RKO (cell line): ENCODE measurements at regions not wholly inside any gene's neighbourhood (a gene's known extent, or its start where the extent isn't known, plus 50 kb on each side); places are given as distances from the start of the nearest gene placed in this dataset.

ENCODE experiments used
- DNase-seq: peaks from one replicate; pipeline ENCODE4 v3.0.0-alpha.2; 2016; ENCODE audit warnings: low spot score

DNA sequence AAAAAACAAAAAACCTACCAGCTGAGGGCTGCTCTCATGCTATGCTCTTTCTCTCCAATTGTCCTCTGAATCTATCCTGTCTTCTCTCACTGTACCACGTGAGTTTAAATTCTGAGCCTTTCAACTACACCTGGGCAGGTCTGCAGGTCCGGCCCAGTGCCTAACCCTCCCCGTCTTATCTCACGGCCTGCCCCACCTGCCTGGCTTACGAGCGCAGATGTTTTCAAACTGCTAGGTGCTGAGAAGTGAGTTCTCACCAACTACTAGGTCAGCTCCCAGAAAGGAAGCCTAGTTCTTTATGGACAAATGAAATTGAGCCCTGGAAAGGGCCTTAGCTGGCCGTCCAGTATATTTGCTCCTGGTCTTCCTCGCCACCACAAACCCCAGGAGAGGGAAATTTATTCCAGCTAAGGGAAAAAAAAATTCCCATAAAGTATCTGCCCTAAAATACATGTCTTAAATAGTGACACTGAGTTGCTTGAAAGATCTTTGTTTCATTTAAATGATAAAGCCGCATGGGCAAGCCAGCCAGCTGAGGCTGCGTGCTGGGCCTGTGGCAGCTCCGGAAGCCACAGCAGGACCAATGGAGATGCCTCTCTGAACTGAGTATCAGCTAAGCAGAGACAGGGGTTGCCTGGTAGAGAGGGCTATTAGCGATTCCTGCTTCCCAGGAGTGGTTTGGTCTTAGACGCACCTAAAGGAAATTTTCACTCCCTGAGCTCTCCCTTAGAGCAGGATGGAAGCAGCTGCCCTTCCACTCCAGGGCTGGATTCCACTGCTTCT lies 92.5 kb upstream of the NCK2 start:
- DNase-seq: no peak

DNA sequence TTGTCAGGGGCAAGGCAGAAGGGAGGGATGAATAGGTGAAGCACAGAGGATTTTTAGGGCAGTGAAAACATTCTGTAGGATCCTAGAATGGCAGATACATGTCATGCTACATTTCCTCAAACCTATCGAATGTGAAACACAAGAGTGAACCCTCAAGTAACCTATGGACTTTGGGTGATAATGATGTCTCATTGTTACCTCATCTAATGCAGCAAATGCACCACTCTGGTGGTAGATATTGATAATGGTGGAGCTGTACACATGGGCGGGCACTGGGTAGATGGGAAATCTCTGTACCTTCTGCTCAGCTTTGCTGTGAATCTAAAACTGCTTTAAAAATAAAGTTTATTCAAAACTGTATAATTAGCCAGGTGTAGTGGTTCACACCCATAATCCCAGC lies 95.2 kb upstream of the NCK2 start:
- DNase-seq: no peak

DNA sequence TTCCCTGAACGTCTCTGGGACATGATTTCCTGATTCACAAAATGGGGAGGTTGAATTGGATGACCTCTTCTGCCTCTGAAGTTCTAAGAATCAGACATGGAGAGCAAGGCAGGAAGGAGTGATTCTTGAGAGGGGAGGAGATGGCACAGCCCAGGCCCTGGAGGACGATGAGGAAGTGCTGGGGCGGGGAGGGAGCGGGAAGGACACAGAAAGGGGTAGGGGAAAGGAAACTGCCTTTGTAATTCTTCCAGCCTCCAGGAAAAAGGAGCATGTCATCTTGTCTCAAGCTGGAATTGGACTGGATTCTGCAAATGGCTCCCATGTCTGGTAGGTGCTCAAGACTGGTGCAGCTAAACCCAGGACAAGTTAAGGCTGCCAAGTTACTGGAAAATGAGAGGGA lies 97.0 kb upstream of the NCK2 start:
- no peak for DNase-seq

DNA sequence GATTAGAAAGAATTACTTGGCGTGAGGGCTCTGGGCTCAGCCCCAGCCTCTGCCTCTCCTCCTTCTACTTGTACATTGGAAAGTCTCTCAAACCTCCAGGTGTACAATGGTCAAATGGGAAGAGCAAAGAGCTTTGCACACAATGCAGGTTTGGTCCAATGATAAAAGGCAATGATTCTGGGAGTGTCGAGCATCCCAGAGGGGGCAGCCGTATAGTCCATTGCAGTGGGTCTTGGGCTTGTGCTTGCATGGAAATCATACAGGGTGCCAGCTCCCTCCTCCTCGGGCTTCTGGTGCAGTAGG lies 98.0 kb upstream of the NCK2 start:
- no peak for DNase-seq

DNA sequence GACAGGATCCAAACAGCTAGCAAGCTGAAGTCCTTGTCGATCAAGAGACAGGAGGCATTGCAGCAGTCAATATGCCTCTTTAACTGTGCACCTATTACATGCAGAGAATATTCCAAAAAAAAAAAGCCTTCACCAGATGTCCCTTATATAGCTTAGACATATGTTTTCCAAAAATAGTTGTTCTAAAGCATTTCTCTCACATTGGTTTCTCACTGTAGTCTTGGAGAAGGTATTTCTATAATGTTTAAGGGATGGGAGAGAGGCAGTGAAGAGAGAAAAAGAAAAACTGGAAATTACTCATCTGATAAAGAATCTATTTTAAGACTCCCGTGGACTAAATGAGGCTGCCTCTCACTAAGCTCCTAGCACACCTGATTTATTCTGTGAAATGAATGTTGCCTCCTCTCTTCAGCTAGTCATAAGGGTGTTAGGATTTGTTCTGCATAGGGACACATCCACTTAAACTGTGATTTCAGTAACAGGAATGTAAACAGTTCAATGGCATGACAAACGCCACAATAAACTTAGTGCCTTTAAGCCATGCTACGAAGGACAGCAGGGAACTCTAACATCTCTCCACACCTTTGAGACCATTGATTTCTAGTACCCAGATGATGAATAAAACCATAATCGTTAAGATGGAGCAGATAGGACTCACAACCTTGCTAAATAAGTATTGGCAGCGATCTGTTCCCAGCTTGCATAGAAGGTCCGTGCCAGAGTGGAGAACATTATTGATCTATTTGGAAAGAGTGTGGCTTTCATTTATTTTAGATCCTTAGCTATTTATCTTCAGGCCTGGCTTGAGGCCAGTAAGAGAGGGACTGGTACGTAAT lies 98.6 kb upstream of the NCK2 start:
- DNase-seq: no peak

DNA sequence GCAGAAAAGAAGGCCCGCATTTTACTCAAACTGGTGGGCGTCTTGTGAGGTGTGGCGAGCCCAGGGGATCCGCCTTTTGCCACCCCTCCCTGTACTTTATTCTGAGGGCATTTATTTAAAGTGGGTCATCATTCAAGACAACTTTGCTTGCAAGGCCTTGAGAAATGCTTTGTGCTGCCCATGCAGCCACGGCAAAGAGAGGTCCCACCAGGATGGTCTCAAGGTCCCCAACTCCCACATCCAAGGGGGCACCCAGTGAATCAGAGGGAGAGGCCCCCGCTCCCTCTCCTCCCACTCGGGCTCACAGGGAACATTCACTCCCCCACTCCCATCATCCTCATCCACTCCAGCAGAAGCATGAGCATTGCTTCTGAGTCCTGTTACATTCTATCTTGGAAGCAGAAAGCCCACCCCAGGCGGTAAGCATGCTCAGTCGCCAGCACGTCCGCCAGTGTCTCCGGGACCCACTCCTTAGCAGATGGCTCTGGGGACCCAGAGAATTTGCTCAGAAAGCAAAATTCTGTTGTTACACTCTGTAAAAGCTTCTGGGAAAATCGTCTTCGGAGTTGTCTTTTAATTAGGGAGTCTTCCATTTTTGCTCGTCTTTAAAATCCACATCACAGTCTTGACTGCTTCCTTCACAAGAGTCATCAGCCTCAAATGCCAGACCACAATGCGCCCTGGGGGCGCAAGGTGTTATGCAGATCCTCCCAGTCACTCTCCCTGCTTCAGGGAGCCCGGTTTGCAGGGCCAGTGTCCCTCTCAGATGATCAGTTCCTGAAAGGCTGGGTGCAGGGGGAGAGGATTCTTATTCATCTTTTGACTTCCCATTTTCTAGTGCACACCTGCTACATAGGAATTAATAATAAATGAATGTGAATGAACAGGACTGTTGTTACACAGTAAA lies 99.4 kb upstream of the NCK2 start:
- no peak for DNase-seq

DNA sequence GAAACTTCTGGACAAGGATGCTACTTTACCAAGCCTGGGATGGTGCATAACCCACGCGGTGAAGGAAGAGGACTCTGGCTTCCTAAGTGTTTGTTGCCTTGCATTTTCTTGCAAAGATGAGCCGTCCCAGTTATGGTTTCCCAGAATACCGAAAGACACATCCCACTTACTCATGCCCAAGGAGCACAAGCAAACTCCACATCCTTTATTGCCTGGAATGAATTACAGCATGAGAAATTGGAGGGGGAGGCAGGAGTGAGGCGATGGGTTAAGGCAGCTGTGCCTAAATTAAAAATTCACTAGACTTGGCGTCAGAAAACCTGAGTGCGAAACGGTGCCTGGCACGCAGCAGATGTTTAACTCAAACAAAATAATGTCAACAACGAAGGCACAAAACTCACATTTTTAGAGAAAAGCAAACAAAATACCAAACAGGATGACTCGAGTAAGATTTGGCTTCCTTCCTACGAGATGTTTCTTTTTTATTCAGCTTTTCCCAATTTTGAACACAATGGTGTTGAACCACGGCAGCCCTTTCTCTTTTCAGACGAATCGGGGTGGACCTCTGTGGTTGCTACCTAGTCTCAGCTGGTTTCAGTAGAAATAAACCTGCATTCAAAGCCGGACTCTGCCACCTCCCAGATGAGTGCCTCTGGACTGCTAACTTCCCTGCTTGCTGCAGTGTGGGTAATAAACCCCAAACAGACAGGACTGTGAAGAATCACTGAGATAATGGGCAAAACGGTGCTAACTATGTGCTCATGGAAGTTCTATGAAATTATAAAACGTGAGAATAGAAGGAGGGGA lies 100.3 kb upstream of the NCK2 start:
- DNase-seq: no peak

DNA sequence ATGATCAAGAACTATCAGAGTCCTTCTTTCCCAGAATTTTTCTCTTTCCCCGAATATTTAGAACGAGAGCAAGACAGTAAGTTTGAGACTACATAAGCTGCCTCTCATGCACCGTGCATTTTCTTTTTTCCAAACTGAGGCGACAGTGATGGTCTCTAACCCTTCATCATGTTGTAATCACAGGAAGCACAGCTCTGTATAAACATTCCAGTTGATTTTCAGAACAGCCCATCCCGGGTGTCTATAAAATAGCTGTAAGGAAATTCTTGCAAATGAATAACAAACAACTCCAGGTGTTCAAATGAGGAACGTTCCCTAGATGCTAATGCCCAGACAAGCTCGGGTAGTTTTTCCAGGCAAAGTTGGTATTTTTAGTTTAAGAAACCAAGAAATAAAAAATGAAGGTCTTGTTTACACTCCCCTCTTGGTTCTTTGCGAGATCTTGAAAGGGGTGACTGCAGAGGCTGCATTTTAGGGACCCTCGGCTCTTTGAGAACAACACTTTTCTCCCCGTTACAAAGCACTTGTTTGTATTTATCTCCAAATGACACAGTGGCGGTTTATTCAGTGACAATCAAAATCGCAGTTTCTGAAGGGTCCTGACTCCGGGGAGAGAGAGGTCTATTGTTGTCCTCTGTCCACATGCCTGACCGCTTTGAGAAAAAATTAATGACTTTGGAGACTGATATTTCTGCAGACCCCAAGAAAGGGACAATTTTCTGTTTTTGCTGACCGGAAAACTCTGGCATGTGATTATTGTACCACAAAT lies 101.1 kb upstream of the NCK2 start:
- no peak for DNase-seq

DNA sequence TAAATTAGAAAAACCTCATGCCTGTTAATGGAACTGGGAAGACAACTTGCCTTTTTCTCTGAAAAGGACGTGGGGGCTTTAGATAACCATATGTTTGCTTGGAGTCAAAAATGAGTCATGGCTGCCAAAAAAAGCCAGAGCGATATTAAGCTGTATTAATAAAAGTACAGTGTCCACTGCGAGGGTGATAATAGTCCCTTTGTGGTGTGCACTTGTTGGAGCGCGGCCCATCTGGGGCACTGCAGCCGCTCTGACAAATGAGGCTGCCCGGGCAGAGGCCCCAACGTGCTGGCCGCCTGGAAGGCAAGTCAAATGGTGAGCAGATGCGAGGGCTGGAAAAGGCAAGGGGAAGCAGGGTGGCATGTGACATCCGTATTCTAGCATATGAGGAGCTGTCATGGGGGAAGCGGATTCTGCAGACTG lies 103.3 kb upstream of the NCK2 start:
- no peak for DNase-seq

DNA sequence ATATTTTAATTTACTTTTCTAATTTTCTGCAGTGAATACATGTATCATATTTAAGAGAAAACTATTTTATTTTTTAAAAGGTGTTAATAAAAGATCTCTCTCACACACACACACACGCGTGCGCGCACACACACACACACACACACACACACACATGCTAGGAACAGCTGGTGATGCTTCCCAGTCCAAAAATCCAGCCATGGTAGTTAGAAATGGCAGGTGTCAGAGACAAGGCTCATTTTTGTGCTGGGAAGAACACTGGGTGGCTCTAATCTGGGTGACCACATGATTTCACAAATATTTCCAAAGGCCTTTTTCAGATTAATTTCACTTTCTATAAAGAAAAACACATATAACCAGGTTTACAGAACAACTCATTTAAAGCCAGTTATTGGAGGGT lies 104.5 kb upstream of the NCK2 start:
- DNase-seq: no peak

DNA sequence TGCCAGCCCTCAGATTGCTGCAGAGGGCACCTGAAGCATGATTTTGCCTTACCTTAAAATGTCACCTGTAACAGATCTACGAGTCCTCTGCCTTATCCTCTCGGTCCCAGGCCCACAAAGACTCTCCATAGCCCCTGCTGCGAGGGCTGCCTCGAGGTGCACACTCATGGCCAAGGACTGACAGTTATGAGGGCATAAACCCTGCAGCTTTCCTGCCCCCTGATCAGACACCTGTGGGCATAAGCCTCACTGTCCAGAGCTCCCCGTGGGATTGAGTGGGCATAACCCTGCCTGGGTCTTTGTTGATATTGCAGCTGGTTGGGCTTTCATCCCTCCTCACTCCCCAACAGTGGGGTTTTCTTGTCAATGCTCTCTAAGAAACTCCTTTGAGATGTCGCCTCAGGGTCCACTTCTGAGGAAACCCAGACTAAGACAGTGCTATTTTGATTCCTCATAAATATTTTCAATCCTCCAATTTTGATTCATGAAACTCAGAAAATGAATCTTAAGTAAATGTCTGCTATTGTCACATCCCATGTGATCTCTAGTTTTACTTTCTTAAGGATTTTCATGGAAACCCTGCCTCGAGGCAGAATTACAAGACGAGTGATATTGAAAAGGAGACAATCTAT lies 108.5 kb upstream of the NCK2 start:
- no peak for DNase-seq

DNA sequence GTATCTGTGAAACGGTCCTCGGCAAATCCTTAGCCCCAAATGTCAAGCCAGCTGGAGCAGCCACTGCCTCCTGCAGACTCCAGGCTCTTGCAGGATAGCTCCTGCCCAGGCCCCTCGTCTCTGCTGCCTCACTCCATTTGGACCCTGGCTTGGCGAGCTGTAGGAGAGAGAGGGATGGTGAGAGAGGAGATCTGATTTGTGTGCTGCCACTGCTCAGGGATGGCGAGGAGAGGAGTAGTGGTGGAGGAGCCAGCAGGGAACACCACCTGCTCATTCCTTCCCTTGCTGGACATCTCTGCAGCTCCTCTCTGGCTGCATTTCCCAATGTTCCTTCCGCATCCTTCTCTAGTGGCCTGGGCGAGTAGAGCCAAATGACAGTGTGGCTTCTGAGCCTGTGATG lies 109.1 kb upstream of the NCK2 start:
- DNase-seq: no peak

DNA sequence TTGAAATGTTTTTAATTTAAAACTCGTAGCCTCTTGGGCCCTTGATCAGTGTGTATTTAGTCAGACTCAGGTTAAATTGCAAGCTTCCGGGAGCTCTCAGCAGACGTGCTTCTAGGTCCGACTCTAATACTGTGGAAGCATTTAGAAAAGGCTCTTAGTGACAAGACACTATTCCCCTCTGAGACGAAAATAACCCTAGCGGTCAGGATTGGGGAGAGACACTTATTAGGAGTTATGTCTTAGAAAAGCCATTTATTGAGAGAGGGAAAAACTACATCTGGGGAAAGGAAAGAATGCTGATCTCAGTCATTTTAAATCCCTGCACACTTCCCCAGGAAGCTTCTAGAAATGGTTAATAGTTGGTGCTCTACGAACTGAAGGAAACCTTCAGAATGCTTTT lies 110.5 kb upstream of the NCK2 start:
- DNase-seq: no peak

DNA sequence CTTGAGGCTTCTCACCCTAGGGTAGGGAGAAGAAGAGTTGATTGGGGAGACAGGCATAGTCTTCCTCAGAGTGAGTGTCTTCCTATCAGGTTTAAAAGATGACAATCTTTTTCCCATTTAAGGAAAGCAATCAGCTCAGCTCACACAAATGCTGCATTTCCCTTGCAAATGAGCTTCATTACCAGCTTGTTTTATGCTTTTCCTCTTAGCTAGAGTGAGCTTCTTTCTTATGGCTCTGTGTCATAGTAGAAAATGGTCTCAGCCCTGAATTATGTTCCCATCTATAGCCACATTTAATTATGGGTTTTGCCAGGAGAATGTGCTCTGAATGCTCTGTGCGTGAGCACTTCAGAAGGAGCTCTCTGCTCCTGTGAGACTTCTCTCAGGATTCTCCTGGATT lies 112.8 kb upstream of the NCK2 start:
- DNase-seq: no peak

DNA sequence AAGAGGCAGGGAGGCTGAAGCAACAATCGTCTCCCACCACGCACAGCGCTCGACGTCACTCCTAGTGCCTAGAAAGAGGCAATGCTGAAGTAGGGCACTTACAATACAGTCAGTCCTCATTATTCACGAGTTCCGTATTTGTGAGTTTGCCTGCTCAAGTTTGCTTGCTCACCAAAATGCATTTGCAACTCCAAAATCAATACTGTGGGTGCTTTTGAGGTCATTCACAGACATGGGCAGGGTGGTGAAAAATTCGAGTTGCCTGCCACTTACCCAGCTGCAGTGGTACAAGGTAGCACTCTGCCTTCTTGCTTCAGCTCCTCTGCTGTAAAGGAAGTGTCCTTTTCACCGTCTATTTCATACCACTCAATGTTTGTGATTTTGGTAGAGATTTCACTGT lies 113.7 kb upstream of the NCK2 start:
- no peak for DNase-seq

DNA sequence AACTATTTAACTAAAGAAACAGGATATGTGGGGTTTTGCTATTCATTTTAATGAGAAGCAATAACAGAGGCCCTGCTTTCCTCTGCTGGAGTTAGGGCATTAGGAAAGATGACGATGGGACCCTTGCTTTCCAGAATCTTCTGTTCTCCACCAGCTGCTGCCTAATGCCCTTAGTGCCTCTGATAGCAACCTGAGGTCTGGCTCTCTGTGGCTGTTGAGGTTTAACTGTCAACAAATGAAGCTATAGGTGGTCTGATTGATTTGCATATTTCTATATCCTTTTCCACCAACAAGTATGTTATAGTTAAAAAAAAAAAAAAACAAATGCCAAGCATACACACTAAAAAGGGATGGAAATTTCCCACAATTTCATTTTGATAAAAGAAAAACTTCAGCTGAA lies 115.1 kb upstream of the NCK2 start:
- no peak for DNase-seq

DNA sequence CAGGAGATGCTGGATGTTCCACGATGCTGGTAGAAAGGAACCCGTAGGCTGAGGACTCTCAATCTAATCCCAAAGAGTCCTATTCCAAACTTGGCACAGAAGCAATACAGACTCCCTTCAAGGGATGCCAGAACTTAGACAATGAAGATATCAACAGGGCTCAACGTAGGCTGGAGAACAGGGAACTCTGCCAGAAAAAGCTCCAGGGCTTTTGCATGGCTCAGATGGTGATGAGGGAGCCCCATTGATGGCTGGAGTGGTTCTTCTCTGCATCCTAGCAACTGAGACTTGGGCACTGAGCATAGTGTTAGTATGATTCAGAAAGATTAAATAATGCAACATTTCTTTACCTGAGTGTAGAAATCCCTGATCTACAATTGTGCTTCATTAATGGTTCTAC lies 117.2 kb upstream of the NCK2 start:
- no peak for DNase-seq

DNA sequence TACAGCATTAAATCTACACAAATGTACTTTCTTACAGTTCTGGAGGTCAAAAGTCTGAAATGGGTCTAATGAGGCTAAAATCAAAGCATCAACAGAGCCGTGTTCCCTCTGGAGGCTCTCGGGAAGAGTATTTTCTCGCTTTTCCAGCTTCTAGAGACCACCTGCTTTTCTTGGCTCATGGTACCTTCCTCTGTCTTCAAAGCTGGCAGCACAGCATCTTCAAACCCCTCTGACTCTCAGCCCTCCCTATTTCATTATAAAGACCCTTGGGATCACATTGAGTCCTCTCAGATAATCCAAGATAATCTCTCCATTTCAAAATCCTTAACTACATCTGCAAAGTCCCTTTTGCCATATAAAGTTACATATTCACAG lies 117.8 kb upstream of the NCK2 start:
- no peak for DNase-seq

DNA sequence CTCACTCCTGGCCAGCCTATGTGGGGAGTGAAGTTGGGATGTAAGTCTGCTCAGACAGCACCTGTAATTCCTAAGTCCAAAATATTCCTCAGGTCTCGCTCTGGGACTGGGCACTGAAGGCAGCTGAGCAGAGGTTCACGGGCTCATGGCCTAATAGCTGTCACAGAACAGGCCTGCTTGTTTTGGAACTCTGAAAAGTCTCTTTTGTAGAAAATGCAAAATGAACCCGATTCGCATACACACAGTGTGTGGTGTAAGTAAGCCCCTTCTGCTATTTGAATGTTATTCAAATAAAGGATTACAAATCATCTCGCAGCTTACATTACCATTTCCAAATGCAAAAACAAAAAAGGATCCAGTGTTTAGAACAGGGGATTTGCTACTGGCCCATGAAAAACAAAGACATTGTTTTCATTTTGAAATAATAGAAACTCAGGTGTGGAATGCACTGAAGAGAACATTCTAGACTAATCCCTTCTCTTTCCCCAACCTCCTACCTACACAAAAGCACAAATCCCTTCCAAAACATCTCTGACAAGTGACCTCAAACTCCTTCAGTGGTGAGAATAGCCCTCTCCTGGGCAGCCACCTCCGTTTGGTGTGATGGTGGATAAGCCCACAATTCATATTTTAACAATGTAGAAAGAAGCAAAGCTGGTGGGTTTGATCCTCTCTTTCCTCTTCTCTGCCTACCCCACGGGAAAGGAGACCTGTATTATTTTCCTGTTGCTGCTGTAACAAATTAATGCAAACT lies 118.3 kb upstream of the NCK2 start:
- DNase-seq: no peak

DNA sequence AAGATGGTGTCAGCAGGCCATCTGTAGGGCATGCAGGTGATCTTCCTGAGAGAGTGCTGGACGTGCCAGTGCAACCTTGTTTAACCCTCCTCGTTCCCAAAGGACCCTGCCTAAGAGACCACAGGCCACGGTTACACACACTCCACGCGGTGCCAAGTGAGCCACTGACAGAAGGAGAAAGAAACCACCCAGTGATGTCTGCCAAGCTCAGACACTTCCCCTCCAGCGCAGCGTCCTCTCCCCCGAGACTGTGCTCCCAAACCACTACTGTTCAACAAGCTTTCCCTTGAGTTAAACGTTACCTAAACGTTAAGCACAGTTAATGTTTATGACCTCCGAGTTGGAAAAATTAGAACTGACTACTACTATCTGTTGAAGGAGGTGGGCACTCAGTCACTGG lies 119.1 kb upstream of the NCK2 start:
- no peak for DNase-seq
